ENCODE measurements at regions not wholly inside any gene's neighbourhood (a gene's known extent, or its start where the extent isn't known, plus 50 kb on each side); places are given as distances from the start of the nearest gene placed in this dataset.
"Not testable (repeated sequence)": the region's sequence is repeated elsewhere in the genome, so short reads cannot be mapped to it uniquely, and the experiment has no call there.

GRCh38 chr3:150344079-150344759, 63.9 kb upstream of the TSC22D2 start:
- H3K4me3 Mint-ChIP-seq = no peak overlapping the region
- TF ChIP-seq CTCF (conservative IDR thresholded peaks at IDR 0.05) = no peak
- DNase-seq (ENCODE audit: low read depth, low spot score) = no peak
- H3K27ac Mint-ChIP-seq (ENCODE audit: unreplicated experiment) = no peak overlapping the region
- H3K4me1 Mint-ChIP-seq = peaks cover 20% of the 10 kb centered on the region
- H3K36me3 Mint-ChIP-seq (ENCODE audit: low read depth) = no peaks in the 10 kb centered on the region
- no peaks in the 10 kb centered on the region for H3K9me3 Mint-ChIP-seq
- H3K27me3 Mint-ChIP-seq (ENCODE audit: low read depth) = no peaks in the 10 kb centered on the region

- no peak for DNase-seq (ENCODE audit: low read depth, low spot score)
- TF ChIP-seq CTCF (conservative IDR thresholded peaks at IDR 0.05) = no peak
- H3K36me3 Mint-ChIP-seq (ENCODE audit: low read depth) = no peaks in the 10 kb centered on the region
- H3K27ac Mint-ChIP-seq (ENCODE audit: unreplicated experiment) = no peak overlapping the region
- no peaks in the 10 kb centered on the region for H3K27me3 Mint-ChIP-seq (ENCODE audit: low read depth)
- no peak overlapping the region for H3K4me3 Mint-ChIP-seq
- H3K4me1 Mint-ChIP-seq = peaks cover 15% of the 10 kb centered on the region
- H3K9me3 Mint-ChIP-seq = no peaks in the 10 kb centered on the region
Measured at GRCh38 chr3:150342896-150343467, 65.1 kb upstream of the TSC22D2 start.

- no peak overlapping the region for H3K27ac Mint-ChIP-seq (ENCODE audit: unreplicated experiment)
- H3K4me1 Mint-ChIP-seq = peaks cover 15% of the 10 kb centered on the region
- H3K36me3 Mint-ChIP-seq (ENCODE audit: low read depth) = no peaks in the 10 kb centered on the region
- no peak for DNase-seq (ENCODE audit: low read depth, low spot score)
- no peaks in the 10 kb centered on the region for H3K27me3 Mint-ChIP-seq (ENCODE audit: low read depth)
- H3K9me3 Mint-ChIP-seq = no peaks in the 10 kb centered on the region
- no peak overlapping the region for H3K4me3 Mint-ChIP-seq
- no peak for TF ChIP-seq CTCF (conservative IDR thresholded peaks at IDR 0.05)
Measured at GRCh38 chr3:150341891-150342290, 66.2 kb upstream of the TSC22D2 start.

GRCh38 chr3:150336363-150336762, 71.7 kb upstream of the TSC22D2 start:
- not testable (repeated sequence) for H3K27me3 Mint-ChIP-seq (ENCODE audit: low read depth); H3K27ac Mint-ChIP-seq (ENCODE audit: unreplicated experiment); H3K36me3 Mint-ChIP-seq (ENCODE audit: low read depth); DNase-seq (ENCODE audit: low read depth, low spot score); H3K4me1 Mint-ChIP-seq; H3K4me3 Mint-ChIP-seq; H3K9me3 Mint-ChIP-seq

GRCh38 chr3:150335631-150336030, 72.5 kb upstream of the TSC22D2 start:
- Mint-ChIP-seq H3K4me3 (no peak overlapping the region), H3K36me3 (ENCODE audit: low read depth) (no peaks in the 10 kb centered on the region), H3K4me1 (peaks cover 10% of the 10 kb centered on the region), H3K27me3 (ENCODE audit: low read depth) (no peaks in the 10 kb centered on the region), H3K9me3 (no peaks in the 10 kb centered on the region), H3K27ac (ENCODE audit: unreplicated experiment) (no peak overlapping the region)
- TF ChIP-seq CTCF (conservative IDR thresholded peaks at IDR 0.05) = no peak
- no peak for DNase-seq (ENCODE audit: low read depth, low spot score)

- TF ChIP-seq CTCF (conservative IDR thresholded peaks at IDR 0.05) = no peak
- Mint-ChIP-seq H3K9me3 (no peaks in the 10 kb centered on the region), H3K27me3 (ENCODE audit: low read depth) (no peaks in the 10 kb centered on the region), H3K27ac (ENCODE audit: unreplicated experiment) (no peak overlapping the region), H3K36me3 (ENCODE audit: low read depth) (no peaks in the 10 kb centered on the region), H3K4me3 (no peak overlapping the region), H3K4me1 (peaks cover 10% of the 10 kb centered on the region)
- DNase-seq (ENCODE audit: low read depth, low spot score) = no peak
Measured at GRCh38 chr3:150334974-150335373, 73.1 kb upstream of the TSC22D2 start.

Data from neural crest cell (in vitro differentiated cells).